GM23338 (cell line): ENCODE measurements at regions not wholly inside any gene's neighbourhood (a gene's known extent, or its start where the extent isn't known, plus 50 kb on each side); places are given as distances from the start of the nearest gene placed in this dataset.

Source experiments
- ATAC-seq: fragments of 200-7000 bp; cut with Tn5 transposase; 3 replicates; pipeline ENCODE4 v1.9.1; 2020
- DNase-seq: peaks from one replicate; pipeline ENCODE4 v3.0.0-alpha.2; 2015; ENCODE audit warnings: low spot score
- H2AFZ ChIP-seq: fragments of 200-600 bp; sonication (generic); 2 replicates; pipeline ENCODE4 v1.8.0; 2016; ENCODE audit warnings: antibody characterized with exemption, mild to moderate bottlenecking, moderate library complexity
- H3F3A ChIP-seq: fragments of 200-600 bp; sonication (generic); replicated peaks from 2 replicates; pipeline ENCODE4 v1.8.0; 2017; ENCODE audit warnings: antibody characterized with exemption, mixed run types, low read depth
- H3K27ac ChIP-seq: fragments of 200-600 bp; sonication (generic); 2 replicates; pipeline ENCODE4 v1.6.1; 2016; ENCODE audit warnings: low read depth
- H3K27me3 ChIP-seq: fragments of 200-600 bp; sonication (generic); 2 replicates; pipeline ENCODE4 v1.8.0; 2016; ENCODE audit warnings: mild to moderate bottlenecking, mixed run types, moderate library complexity; ENCODE audit not compliant: insufficient read depth
- H3K36me3 ChIP-seq: fragments of 200-600 bp; sonication (generic); 2 replicates; pipeline ENCODE4 v1.8.0; 2016; ENCODE audit warnings: mild to moderate bottlenecking; ENCODE audit not compliant: insufficient read depth
- H3K4me1 ChIP-seq: fragments of 200-600 bp; sonication (generic); 2 replicates; pipeline ENCODE4 v1.8.0; 2016; ENCODE audit warnings: mild to moderate bottlenecking, moderate library complexity; ENCODE audit not compliant: insufficient read depth
- H3K4me2 ChIP-seq: fragments of 200-600 bp; sonication (generic); 2 replicates; pipeline ENCODE4 v1.7.1; 2017; ENCODE audit warnings: mixed run types
- H3K4me3 ChIP-seq: fragments of 200-600 bp; sonication (generic); 2 replicates; pipeline ENCODE4 v1.6.1; 2016; ENCODE audit warnings: mixed run types
- H3K79me2 ChIP-seq: fragments of 200-600 bp; sonication (generic); replicated peaks from 2 replicates; pipeline ENCODE4 v1.8.0; 2017; ENCODE audit warnings: mild to moderate bottlenecking; ENCODE audit not compliant: insufficient read depth
- H3K9me2 ChIP-seq: fragments of 200-600 bp; sonication (generic); 2 replicates; pipeline ENCODE4 v1.8.0; 2017; ENCODE audit not compliant: insufficient read depth
- H4K20me1 ChIP-seq: fragments of 200-600 bp; sonication (generic); replicated peaks from 2 replicates; pipeline ENCODE4 v1.8.0; 2017; ENCODE audit warnings: mild to moderate bottlenecking; ENCODE audit not compliant: insufficient read depth
- H3K27ac Mint-ChIP-seq: 2 replicates; pipeline ENCODE4 v1.8.0; 2020; ENCODE audit warnings: inconsistent platforms, mild to moderate bottlenecking, moderate library complexity, mixed read lengths
- H3K27me3 Mint-ChIP-seq: 3 replicates; pipeline ENCODE4 v1.8.0; 2022; ENCODE audit warnings: low read depth, mild to moderate bottlenecking, moderate library complexity, mixed read lengths, inconsistent platforms; ENCODE audit not compliant: insufficient read depth, poor library complexity
- H3K36me3 Mint-ChIP-seq: 3 replicates; pipeline ENCODE4 v1.8.0; 2021; ENCODE audit warnings: low read depth, mild to moderate bottlenecking, inconsistent platforms, moderate library complexity, mixed read lengths
- H3K4me1 Mint-ChIP-seq: 3 replicates; pipeline ENCODE4 v1.8.0; 2020; ENCODE audit warnings: mild to moderate bottlenecking, inconsistent platforms, mixed read lengths
- H3K4me3 Mint-ChIP-seq: 3 replicates; pipeline ENCODE4 v1.8.0; 2021; ENCODE audit warnings: moderate library complexity, mild to moderate bottlenecking, inconsistent platforms, mixed read lengths
- H3K9me3 Mint-ChIP-seq: 3 replicates; pipeline ENCODE4 v1.8.0; 2020; ENCODE audit warnings: moderate library complexity, mild to moderate bottlenecking, inconsistent platforms, mixed read lengths
- CREB1 ChIP-seq: fragments of 250-450 bp; sonication (Bioruptor Pico); IDR thresholded peaks from 2 replicates; pipeline ENCODE4 v1.5.0; 2020; ENCODE audit warnings: low read depth, mild to moderate bottlenecking, moderate library complexity
- EZH2 ChIP-seq: fragments of 200-600 bp; sonication (generic); IDR thresholded peaks from one replicate; pipeline ENCODE4 v1.8.0; 2017; ENCODE audit warnings: antibody characterized with exemption, mild to moderate bottlenecking, low read depth; ENCODE audit not compliant: unreplicated experiment
- EZH2phosphoT487 ChIP-seq: fragments of 200-600 bp; sonication (generic); IDR thresholded peaks from one replicate; pipeline ENCODE4 v1.8.1; 2018; ENCODE audit warnings: antibody characterized with exemption; ENCODE audit not compliant: unreplicated experiment
- JUNB ChIP-seq: IDR thresholded peaks from one replicate; pipeline ENCODE4 v1.6.1; 2016; ENCODE audit warnings: antibody characterized with exemption; ENCODE audit not compliant: unreplicated experiment
- NANOG ChIP-seq: IDR thresholded peaks from 2 replicates; pipeline ENCODE4 v1.6.1; 2016; ENCODE audit warnings: antibody characterized with exemption, borderline replicate concordance
- STAT1 ChIP-seq: IDR thresholded peaks from one replicate; pipeline ENCODE4 v1.6.1; 2016; ENCODE audit warnings: antibody characterized with exemption; ENCODE audit not compliant: unreplicated experiment
- ZNF114 ChIP-seq: fragments of 250-450 bp; sonication (Bioruptor Pico); IDR thresholded peaks from 2 replicates; pipeline ENCODE4 v1.5.0; 2020; ENCODE audit warnings: mild to moderate bottlenecking, moderate library complexity
- TF ChIP-seq, protein P1 (sequence below): IDR thresholded peaks from 2 replicates; pipeline ENCODE4 v1.6.1; 2016; ENCODE audit warnings: antibody characterized with exemption
- TF ChIP-seq, protein P2 (sequence below): IDR thresholded peaks from one replicate; pipeline ENCODE4 v1.6.1; 2018; ENCODE audit warnings: antibody characterized with exemption; ENCODE audit not compliant: unreplicated experiment
- TF ChIP-seq, protein P3 (sequence below), 2 experiments: fragments of 200-600 bp in 1 of 2; sonication (generic) in 1 of 2; conservative IDR thresholded peaks; 2 replicates each; pipeline versions ENCODE4 v1.5.1 to v1.6.1; 2016 to 2017; ENCODE audit warnings: antibody characterized with exemption in 2 of 2, low read depth in 2 of 2, mild to moderate bottlenecking in 2 of 2, moderate library complexity in 1 of 2
- TF ChIP-seq, protein P4 (sequence below): fragments of 250-450 bp; sonication (Bioruptor Pico); IDR thresholded peaks from 2 replicates; pipeline ENCODE4 v1.5.0; 2020; ENCODE audit warnings: mild to moderate bottlenecking, moderate library complexity

DNA sequence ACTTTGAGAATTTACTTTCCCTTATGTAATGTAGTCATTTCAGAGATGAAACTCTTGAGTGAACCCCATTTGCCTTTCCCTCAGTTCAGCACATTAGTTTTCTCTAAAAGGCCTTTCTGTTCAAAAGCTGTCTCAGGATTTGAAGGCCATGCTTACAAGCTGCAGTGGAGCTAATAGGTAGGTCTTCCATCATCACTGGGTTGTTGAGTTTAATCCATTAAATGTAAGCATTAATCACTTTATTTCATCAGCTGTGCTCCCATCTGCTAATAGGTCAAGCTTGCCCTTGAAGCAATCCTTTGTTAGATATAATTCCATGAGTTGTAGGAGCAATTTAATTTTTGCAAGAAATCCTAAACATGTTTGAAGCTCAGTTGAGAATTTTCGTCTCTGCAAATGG is 422.2 kb upstream of the ZP4 start:
- no peak overlapping the region for H3K4me3 Mint-ChIP-seq
- H3K9me3 Mint-ChIP-seq = peaks cover 4% of the 10 kb centered on the region; the same call in 1 of the 3 replicates
- peaks cover 4% of the 10 kb centered on the region; the same call in 1 of the 2 replicates for H3K9me2 ChIP-seq

More for the DNA sequence above, 422.2 kb upstream of the ZP4 start:
- H3K4me3 ChIP-seq = no peak overlapping the region
- H3F3A ChIP-seq = no peaks in the 10 kb centered on the region
- Mint-ChIP-seq H3K4me1 (no peaks in the 10 kb centered on the region), H3K36me3 (no peaks in the 10 kb centered on the region; the same call in 1 of the 3 replicates), H3K27ac (no peak overlapping the region), H3K27me3 (no peaks in the 10 kb centered on the region)
- H3K36me3 ChIP-seq = no peaks in the 10 kb centered on the region
- H3K27me3 ChIP-seq = no peaks in the 10 kb centered on the region
- no peak for DNase-seq
- ATAC-seq = no peak
- H2AFZ ChIP-seq = peak overlapping the region; percentile 39; the same call in 1 of the 2 replicates
- no peaks in the 10 kb centered on the region for H3K4me1 ChIP-seq
- H4K20me1 ChIP-seq = no peaks in the 10 kb centered on the region
- H3K4me2 ChIP-seq = no peak overlapping the region
- no peaks in the 10 kb centered on the region for H3K79me2 ChIP-seq
- no peak overlapping the region for H3K27ac ChIP-seq
- TF ChIP-seq, protein P1, sequence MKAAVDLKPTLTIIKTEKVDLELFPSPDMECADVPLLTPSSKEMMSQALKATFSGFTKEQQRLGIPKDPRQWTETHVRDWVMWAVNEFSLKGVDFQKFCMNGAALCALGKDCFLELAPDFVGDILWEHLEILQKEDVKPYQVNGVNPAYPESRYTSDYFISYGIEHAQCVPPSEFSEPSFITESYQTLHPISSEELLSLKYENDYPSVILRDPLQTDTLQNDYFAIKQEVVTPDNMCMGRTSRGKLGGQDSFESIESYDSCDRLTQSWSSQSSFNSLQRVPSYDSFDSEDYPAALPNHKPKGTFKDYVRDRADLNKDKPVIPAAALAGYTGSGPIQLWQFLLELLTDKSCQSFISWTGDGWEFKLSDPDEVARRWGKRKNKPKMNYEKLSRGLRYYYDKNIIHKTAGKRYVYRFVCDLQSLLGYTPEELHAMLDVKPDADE = no peak
- TF ChIP-seq EZH2phosphoT487 = no peak
- TF ChIP-seq, protein P2, sequence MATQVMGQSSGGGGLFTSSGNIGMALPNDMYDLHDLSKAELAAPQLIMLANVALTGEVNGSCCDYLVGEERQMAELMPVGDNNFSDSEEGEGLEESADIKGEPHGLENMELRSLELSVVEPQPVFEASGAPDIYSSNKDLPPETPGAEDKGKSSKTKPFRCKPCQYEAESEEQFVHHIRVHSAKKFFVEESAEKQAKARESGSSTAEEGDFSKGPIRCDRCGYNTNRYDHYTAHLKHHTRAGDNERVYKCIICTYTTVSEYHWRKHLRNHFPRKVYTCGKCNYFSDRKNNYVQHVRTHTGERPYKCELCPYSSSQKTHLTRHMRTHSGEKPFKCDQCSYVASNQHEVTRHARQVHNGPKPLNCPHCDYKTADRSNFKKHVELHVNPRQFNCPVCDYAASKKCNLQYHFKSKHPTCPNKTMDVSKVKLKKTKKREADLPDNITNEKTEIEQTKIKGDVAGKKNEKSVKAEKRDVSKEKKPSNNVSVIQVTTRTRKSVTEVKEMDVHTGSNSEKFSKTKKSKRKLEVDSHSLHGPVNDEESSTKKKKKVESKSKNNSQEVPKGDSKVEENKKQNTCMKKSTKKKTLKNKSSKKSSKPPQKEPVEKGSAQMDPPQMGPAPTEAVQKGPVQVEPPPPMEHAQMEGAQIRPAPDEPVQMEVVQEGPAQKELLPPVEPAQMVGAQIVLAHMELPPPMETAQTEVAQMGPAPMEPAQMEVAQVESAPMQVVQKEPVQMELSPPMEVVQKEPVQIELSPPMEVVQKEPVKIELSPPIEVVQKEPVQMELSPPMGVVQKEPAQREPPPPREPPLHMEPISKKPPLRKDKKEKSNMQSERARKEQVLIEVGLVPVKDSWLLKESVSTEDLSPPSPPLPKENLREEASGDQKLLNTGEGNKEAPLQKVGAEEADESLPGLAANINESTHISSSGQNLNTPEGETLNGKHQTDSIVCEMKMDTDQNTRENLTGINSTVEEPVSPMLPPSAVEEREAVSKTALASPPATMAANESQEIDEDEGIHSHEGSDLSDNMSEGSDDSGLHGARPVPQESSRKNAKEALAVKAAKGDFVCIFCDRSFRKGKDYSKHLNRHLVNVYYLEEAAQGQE = no peak
- TF ChIP-seq ZNF114 (CRISPR knock-in tag) = no peak
- TF ChIP-seq, protein P3, sequence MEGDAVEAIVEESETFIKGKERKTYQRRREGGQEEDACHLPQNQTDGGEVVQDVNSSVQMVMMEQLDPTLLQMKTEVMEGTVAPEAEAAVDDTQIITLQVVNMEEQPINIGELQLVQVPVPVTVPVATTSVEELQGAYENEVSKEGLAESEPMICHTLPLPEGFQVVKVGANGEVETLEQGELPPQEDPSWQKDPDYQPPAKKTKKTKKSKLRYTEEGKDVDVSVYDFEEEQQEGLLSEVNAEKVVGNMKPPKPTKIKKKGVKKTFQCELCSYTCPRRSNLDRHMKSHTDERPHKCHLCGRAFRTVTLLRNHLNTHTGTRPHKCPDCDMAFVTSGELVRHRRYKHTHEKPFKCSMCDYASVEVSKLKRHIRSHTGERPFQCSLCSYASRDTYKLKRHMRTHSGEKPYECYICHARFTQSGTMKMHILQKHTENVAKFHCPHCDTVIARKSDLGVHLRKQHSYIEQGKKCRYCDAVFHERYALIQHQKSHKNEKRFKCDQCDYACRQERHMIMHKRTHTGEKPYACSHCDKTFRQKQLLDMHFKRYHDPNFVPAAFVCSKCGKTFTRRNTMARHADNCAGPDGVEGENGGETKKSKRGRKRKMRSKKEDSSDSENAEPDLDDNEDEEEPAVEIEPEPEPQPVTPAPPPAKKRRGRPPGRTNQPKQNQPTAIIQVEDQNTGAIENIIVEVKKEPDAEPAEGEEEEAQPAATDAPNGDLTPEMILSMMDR (conservative IDR thresholded peaks at IDR 0.05; ENCODE audit: low read depth in 2 of 2) = no peak
- TF ChIP-seq NANOG = no peak
- TF ChIP-seq JUNB = no peak
- TF ChIP-seq, protein P4, sequence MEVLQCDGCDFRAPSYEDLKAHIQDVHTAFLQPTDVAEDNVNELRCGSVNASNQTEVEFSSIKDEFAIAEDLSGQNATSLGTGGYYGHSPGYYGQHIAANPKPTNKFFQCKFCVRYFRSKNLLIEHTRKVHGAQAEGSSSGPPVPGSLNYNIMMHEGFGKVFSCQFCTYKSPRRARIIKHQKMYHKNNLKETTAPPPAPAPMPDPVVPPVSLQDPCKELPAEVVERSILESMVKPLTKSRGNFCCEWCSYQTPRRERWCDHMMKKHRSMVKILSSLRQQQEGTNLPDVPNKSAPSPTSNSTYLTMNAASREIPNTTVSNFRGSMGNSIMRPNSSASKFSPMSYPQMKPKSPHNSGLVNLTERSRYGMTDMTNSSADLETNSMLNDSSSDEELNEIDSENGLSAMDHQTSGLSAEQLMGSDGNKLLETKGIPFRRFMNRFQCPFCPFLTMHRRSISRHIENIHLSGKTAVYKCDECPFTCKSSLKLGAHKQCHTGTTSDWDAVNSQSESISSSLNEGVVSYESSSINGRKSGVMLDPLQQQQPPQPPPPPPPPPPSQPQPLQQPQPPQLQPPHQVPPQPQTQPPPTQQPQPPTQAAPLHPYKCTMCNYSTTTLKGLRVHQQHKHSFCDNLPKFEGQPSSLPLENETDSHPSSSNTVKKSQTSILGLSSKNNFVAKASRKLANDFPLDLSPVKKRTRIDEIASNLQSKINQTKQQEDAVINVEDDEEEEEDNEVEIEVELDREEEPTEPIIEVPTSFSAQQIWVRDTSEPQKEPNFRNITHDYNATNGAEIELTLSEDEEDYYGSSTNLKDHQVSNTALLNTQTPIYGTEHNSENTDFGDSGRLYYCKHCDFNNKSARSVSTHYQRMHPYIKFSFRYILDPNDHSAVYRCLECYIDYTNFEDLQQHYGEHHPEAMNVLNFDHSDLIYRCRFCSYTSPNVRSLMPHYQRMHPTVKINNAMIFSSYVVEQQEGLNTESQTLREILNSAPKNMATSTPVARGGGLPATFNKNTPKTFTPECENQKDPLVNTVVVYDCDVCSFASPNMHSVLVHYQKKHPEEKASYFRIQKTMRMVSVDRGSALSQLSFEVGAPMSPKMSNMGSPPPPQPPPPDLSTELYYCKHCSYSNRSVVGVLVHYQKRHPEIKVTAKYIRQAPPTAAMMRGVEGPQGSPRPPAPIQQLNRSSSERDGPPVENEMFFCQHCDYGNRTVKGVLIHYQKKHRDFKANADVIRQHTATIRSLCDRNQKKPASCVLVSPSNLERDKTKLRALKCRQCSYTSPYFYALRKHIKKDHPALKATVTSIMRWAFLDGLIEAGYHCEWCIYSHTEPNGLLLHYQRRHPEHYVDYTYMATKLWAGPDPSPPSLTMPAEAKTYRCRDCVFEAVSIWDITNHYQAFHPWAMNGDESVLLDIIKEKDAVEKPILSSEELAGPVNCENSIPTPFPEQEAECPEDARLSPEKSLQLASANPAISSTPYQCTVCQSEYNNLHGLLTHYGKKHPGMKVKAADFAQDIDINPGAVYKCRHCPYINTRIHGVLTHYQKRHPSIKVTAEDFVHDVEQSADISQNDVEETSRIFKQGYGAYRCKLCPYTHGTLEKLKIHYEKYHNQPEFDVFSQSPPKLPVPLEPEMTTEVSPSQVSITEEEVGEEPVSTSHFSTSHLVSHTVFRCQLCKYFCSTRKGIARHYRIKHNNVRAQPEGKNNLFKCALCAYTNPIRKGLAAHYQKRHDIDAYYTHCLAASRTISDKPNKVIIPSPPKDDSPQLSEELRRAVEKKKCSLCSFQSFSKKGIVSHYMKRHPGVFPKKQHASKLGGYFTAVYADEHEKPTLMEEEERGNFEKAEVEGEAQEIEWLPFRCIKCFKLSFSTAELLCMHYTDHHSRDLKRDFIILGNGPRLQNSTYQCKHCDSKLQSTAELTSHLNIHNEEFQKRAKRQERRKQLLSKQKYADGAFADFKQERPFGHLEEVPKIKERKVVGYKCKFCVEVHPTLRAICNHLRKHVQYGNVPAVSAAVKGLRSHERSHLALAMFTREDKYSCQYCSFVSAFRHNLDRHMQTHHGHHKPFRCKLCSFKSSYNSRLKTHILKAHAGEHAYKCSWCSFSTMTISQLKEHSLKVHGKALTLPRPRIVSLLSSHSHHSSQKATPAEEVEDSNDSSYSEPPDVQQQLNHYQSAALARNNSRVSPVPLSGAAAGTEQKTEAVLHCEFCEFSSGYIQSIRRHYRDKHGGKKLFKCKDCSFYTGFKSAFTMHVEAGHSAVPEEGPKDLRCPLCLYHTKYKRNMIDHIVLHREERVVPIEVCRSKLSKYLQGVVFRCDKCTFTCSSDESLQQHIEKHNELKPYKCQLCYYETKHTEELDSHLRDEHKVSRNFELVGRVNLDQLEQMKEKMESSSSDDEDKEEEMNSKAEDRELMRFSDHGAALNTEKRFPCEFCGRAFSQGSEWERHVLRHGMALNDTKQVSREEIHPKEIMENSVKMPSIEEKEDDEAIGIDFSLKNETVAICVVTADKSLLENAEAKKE (CRISPR knock-in tag) = no peak
- TF ChIP-seq STAT1 = no peak
- TF ChIP-seq CREB1 (CRISPR knock-in tag) = no peak
- TF ChIP-seq EZH2 = no peak
